Spleen (tissue), 7 donors: ENCODE measurements at regions not wholly inside any gene's neighbourhood (a gene's known extent, or its start where the extent isn't known, plus 50 kb on each side); places are given as distances from the start of the nearest gene placed in this dataset.

Experiments
- POLR2AphosphoS5 ChIP-seq, 3 donors: sonication (generic); formaldehyde crosslinking; IDR thresholded peaks; one replicate each; pipeline ENCODE4 v1.5.1; 2017; ENCODE audit warnings: antibody characterized with exemption in 3 of 3
- TF ChIP-seq, protein P1 (sequence below), 11 experiments: fragments of 200-600 bp in 7 of 11; fragments of 450-650 bp in 4 of 11; sonication (generic) in 4 of 11; IDR thresholded peaks in 8 of 11; conservative IDR thresholded peaks in 3 of 11; 1 replicate in 7 of 11; 2 replicates in 4 of 11; pipeline versions ENCODE4 v1.4.0 to v1.8.0; 2016 to 2021; ENCODE audit warnings: antibody characterized with exemption in 11 of 11, inconsistent platforms in 4 of 11, mild to moderate bottlenecking in 1 of 11
- donor health status: DM: no; HTN: no; CAD: no; lungs with moderate emphysema.
- donor health status: DM: no; HTN: no; CAD: no.
- donor health status: DM: no; HTN: no; CAD: no.

GRCh38 chr16:13621639-13622038 lies 298.3 kb upstream of the ERCC4 start:
- TF ChIP-seq, protein P1, sequence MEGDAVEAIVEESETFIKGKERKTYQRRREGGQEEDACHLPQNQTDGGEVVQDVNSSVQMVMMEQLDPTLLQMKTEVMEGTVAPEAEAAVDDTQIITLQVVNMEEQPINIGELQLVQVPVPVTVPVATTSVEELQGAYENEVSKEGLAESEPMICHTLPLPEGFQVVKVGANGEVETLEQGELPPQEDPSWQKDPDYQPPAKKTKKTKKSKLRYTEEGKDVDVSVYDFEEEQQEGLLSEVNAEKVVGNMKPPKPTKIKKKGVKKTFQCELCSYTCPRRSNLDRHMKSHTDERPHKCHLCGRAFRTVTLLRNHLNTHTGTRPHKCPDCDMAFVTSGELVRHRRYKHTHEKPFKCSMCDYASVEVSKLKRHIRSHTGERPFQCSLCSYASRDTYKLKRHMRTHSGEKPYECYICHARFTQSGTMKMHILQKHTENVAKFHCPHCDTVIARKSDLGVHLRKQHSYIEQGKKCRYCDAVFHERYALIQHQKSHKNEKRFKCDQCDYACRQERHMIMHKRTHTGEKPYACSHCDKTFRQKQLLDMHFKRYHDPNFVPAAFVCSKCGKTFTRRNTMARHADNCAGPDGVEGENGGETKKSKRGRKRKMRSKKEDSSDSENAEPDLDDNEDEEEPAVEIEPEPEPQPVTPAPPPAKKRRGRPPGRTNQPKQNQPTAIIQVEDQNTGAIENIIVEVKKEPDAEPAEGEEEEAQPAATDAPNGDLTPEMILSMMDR (IDR thresholded peaks at IDR 0.05 in 8 of 11, conservative IDR thresholded peaks at IDR 0.05 in 3 of 11) = no peak
- TF ChIP-seq POLR2AphosphoS5 (IDR thresholded peaks at IDR 0.05) = no peak
